HepG2 (cell line): ENCODE measurements at regions not wholly inside any gene's neighbourhood (a gene's known extent, or its start where the extent isn't known, plus 50 kb on each side); places are given as distances from the start of the nearest gene placed in this dataset.

ENCODE experiments used
- CBFB ChIP-seq: sonication (generic); formaldehyde crosslinking; IDR thresholded peaks from 2 replicates; pipeline ENCODE4 v1.4.0; 2020; ENCODE audit warnings: missing genetic modification reagents
- CSRNP1 ChIP-seq: sonication (generic); formaldehyde crosslinking; IDR thresholded peaks from 2 replicates; pipeline ENCODE4 v1.8.1; 2023; ENCODE audit warnings: mild to moderate bottlenecking, missing genetic modification reagents
- GPN1 ChIP-seq: sonication (generic); formaldehyde crosslinking; IDR thresholded peaks from 2 replicates; pipeline ENCODE4 v1.5.1; 2020; ENCODE audit warnings: missing genetic modification reagents, borderline replicate concordance
- MTA3 ChIP-seq: sonication (generic); formaldehyde crosslinking; IDR thresholded peaks from 2 replicates; pipeline ENCODE4 v1.4.0; 2020; ENCODE audit warnings: missing genetic modification reagents
- NCOA1 ChIP-seq: sonication (generic); formaldehyde crosslinking; IDR thresholded peaks from 2 replicates; pipeline ENCODE4 v1.9.0; 2021; ENCODE audit warnings: missing genetic modification reagents
- POLR2AphosphoS5 ChIP-seq: IDR thresholded peaks from 2 replicates; pipeline ENCODE4 v1.6.1; 2012; ENCODE audit warnings: low read depth, low read length
- SAFB2 ChIP-seq: sonication (generic); formaldehyde crosslinking; IDR thresholded peaks from 2 replicates; pipeline ENCODE4 v1.5.1; 2020; ENCODE audit warnings: missing genetic modification reagents, low read depth, mild to moderate bottlenecking, borderline replicate concordance
- ZBTB46 ChIP-seq: sonication (generic); formaldehyde crosslinking; IDR thresholded peaks from 2 replicates; pipeline ENCODE4 v1.4.0; 2020; ENCODE audit warnings: mild to moderate bottlenecking, missing genetic modification reagents, borderline replicate concordance
- ZMYM2 ChIP-seq: sonication (generic); formaldehyde crosslinking; IDR thresholded peaks from 2 replicates; pipeline ENCODE4 v1.8.0; 2022; ENCODE audit warnings: mild to moderate bottlenecking, missing genetic modification reagents
- ZNF605 ChIP-seq: sonication (generic); formaldehyde crosslinking; IDR thresholded peaks from 2 replicates; pipeline ENCODE4 v1.8.0; 2022; ENCODE audit warnings: mild to moderate bottlenecking, missing genetic modification reagents
- ZNF703 ChIP-seq: sonication (generic); formaldehyde crosslinking; IDR thresholded peaks from 2 replicates; pipeline ENCODE4 v1.5.1; 2020; ENCODE audit warnings: missing genetic modification reagents, mild to moderate bottlenecking, moderate library complexity, borderline replicate concordance
- ZNF737 ChIP-seq: sonication (generic); formaldehyde crosslinking; IDR thresholded peaks from 2 replicates; pipeline ENCODE4 v1.5.0; 2020; ENCODE audit warnings: missing genetic modification reagents, mild to moderate bottlenecking, borderline replicate concordance
- TF ChIP-seq, protein P1 (sequence below), 2 experiments: sonication (generic) in 1 of 2; formaldehyde crosslinking in 1 of 2; IDR thresholded peaks; 2 replicates each; pipeline versions ENCODE4 v1.6.1 to v1.9.0; 2014 to 2022; ENCODE audit warnings: antibody characterized with exemption in 1 of 2, borderline replicate concordance in 1 of 2, inconsistent platforms in 1 of 2, low read depth in 1 of 2, missing genetic modification reagents in 1 of 2

- TF ChIP-seq CBFB (CRISPR knock-in tag): no peak
- no peak for TF ChIP-seq ZMYM2
- TF ChIP-seq NCOA1 (CRISPR knock-in tag): no peak
- no peak for TF ChIP-seq SAFB2 (CRISPR knock-in tag)
- TF ChIP-seq, protein P1, sequence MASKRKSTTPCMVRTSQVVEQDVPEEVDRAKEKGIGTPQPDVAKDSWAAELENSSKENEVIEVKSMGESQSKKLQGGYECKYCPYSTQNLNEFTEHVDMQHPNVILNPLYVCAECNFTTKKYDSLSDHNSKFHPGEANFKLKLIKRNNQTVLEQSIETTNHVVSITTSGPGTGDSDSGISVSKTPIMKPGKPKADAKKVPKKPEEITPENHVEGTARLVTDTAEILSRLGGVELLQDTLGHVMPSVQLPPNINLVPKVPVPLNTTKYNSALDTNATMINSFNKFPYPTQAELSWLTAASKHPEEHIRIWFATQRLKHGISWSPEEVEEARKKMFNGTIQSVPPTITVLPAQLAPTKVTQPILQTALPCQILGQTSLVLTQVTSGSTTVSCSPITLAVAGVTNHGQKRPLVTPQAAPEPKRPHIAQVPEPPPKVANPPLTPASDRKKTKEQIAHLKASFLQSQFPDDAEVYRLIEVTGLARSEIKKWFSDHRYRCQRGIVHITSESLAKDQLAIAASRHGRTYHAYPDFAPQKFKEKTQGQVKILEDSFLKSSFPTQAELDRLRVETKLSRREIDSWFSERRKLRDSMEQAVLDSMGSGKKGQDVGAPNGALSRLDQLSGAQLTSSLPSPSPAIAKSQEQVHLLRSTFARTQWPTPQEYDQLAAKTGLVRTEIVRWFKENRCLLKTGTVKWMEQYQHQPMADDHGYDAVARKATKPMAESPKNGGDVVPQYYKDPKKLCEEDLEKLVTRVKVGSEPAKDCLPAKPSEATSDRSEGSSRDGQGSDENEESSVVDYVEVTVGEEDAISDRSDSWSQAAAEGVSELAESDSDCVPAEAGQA (IDR thresholded peaks at IDR 0.05; ENCODE audit: low read depth): no peak
- TF ChIP-seq, protein P1 (CRISPR knock-in tag; IDR thresholded peaks at IDR 0.05; ENCODE audit: borderline replicate concordance): no peak
- no peak for TF ChIP-seq MTA3
- no peak for TF ChIP-seq GPN1 (CRISPR knock-in tag)
- TF ChIP-seq ZNF737 (CRISPR knock-in tag): no peak
- TF ChIP-seq POLR2AphosphoS5: no peak
- TF ChIP-seq ZNF703 (CRISPR knock-in tag): no peak
- TF ChIP-seq ZBTB46: no peak
- TF ChIP-seq CSRNP1 (CRISPR knock-in tag): no peak
- TF ChIP-seq ZNF605 (CRISPR knock-in tag): no peak
Measured at GRCh38 chr1:195740862-195741261, 867.4 kb downstream of the KCNT2 start.
